GM12878 (cell line): ENCODE measurements at regions not wholly inside any gene's neighbourhood (a gene's known extent, or its start where the extent isn't known, plus 50 kb on each side); places are given as distances from the start of the nearest gene placed in this dataset.

Experiments
- BACH1 ChIP-seq: fragments of 450-650 bp; IDR thresholded peaks from 2 replicates; pipeline ENCODE4 v1.6.1; 2017; ENCODE audit warnings: mild to moderate bottlenecking, borderline replicate concordance
- CTCF ChIP-seq, 3 experiments: IDR thresholded peaks in 2 of 3; conservative IDR thresholded peaks in 1 of 3; 2 replicates each; pipeline ENCODE4 v1.5.1; 2011; ENCODE audit warnings: low read depth in 3 of 3, low read length in 3 of 3, mild to moderate bottlenecking in 3 of 3, control low read depth in 2 of 3, moderate library complexity in 2 of 3, inconsistent platforms in 1 of 3, mixed read lengths in 1 of 3; ENCODE audit not compliant: control insufficient read depth in 2 of 3, insufficient read depth in 1 of 3; ENCODE audit errors: extremely low read depth in 1 of 3
- E2F8 ChIP-seq: fragments of 450-650 bp; IDR thresholded peaks from 2 replicates; pipeline ENCODE4 v1.6.1; 2018; ENCODE audit warnings: mild to moderate bottlenecking, low read depth, moderate library complexity; ENCODE audit not compliant: partially characterized antibody
- KAT2A ChIP-seq: conservative IDR thresholded peaks from 2 replicates; pipeline ENCODE4 v1.6.1; 2011; ENCODE audit warnings: low read depth, low read length; ENCODE audit not compliant: control insufficient read depth
- POLR2A ChIP-seq: IDR thresholded peaks from 2 replicates; pipeline ENCODE4 v1.6.1; 2011; ENCODE audit warnings: low read depth, mild to moderate bottlenecking, low read length
- ZZZ3 ChIP-seq: IDR thresholded peaks from 2 replicates; pipeline ENCODE4 v1.6.1; 2011; ENCODE audit warnings: low read depth; ENCODE audit not compliant: control insufficient read depth, insufficient read length

- TF ChIP-seq ZZZ3 (no peak), E2F8 (no peak), POLR2A (no peak), KAT2A (no peak), BACH1 (no peak), CTCF (IDR thresholded peaks at IDR 0.05 in 2 of 3, conservative IDR thresholded peaks at IDR 0.05 in 1 of 3; ENCODE audit: control insufficient read depth in 2 of 3, extremely low read depth in 1 of 3, insufficient read depth in 1 of 3, low read depth in 3 of 3, low read length in 3 of 3) (no peak)
These were observed 207.0 kb downstream of the MYRFL start for GRCh38 chr12:70032076-70032475.
